OCI-LY1 (cell line): ENCODE measurements at regions not wholly inside any gene's neighbourhood (a gene's known extent, or its start where the extent isn't known, plus 50 kb on each side); places are given as distances from the start of the nearest gene placed in this dataset.

Experiments
- H2AFZ ChIP-seq: fragments of 200-600 bp; sonication (generic), shearing (Covaris generic); 2 replicates; pipeline ENCODE4 v1.6.0; 2014; ENCODE audit warnings: antibody characterized with exemption, mild to moderate bottlenecking, low read length
- H3F3A ChIP-seq: fragments of 200-600 bp; sonication (generic), shearing (Covaris generic); 2 replicates; pipeline ENCODE4 v1.6.0; 2014; ENCODE audit warnings: mild to moderate bottlenecking, antibody characterized with exemption, low read length, moderate library complexity; ENCODE audit not compliant: insufficient read depth
- H3K27ac ChIP-seq: fragments of 200-600 bp; sonication (generic); 2 replicates; pipeline ENCODE4 v1.5.1; 2014; ENCODE audit warnings: low read length, mixed run types, mild to moderate bottlenecking, low read depth; ENCODE audit not compliant: poor library complexity, severe bottlenecking
- H3K27me3 ChIP-seq: fragments of 200-600 bp; sonication (generic); 2 replicates; pipeline ENCODE4 v1.6.0; 2014; ENCODE audit warnings: antibody characterized with exemption, mild to moderate bottlenecking, low read length, moderate library complexity; ENCODE audit not compliant: insufficient read depth
- H3K36me3 ChIP-seq: fragments of 200-600 bp; sonication (generic); 2 replicates; pipeline ENCODE4 v1.6.1; 2014; ENCODE audit warnings: mild to moderate bottlenecking, antibody characterized with exemption, low read length, moderate library complexity, mixed read lengths; ENCODE audit not compliant: insufficient read depth
- H3K4me1 ChIP-seq: fragments of 200-600 bp; sonication (generic); 2 replicates; pipeline ENCODE4 v1.5.1; 2014; ENCODE audit warnings: mild to moderate bottlenecking, low read length, moderate library complexity; ENCODE audit not compliant: insufficient read depth, severe bottlenecking
- H3K4me2 ChIP-seq: fragments of 200-600 bp; sonication (generic), shearing (Covaris generic); 2 replicates; pipeline ENCODE4 v1.6.1; 2014; ENCODE audit warnings: low read length
- H3K4me3 ChIP-seq: fragments of 200-600 bp; sonication (generic); 2 replicates; pipeline ENCODE4 v1.5.1; 2014; ENCODE audit warnings: low read length, low read depth, mild to moderate bottlenecking, mixed read lengths; ENCODE audit not compliant: poor library complexity, severe bottlenecking
- H3K79me2 ChIP-seq: fragments of 200-600 bp; shearing (Covaris generic); 2 replicates; pipeline ENCODE4 v1.6.1; 2016; ENCODE audit warnings: mixed run types, low read length, mixed read lengths; ENCODE audit not compliant: insufficient read depth
- H3K9ac ChIP-seq: fragments of 200-600 bp; sonication (generic), shearing (Covaris generic); 2 replicates; pipeline ENCODE4 v1.6.1; 2014; ENCODE audit warnings: mild to moderate bottlenecking, low read length, mixed read lengths
- H3K9me2 ChIP-seq: fragments of 200-600 bp; sonication (generic), shearing (Covaris generic); 2 replicates; pipeline ENCODE4 v1.6.1; 2014; ENCODE audit warnings: low read depth, mild to moderate bottlenecking, low read length, mixed read lengths
- H3K9me3 ChIP-seq: fragments of 200-600 bp; shearing (Covaris generic); 2 replicates; pipeline ENCODE4 v1.6.1; 2014; ENCODE audit warnings: low read length, mixed read lengths
- H4K20me1 ChIP-seq: fragments of 200-600 bp; sonication (generic), shearing (Covaris generic); 2 replicates; pipeline ENCODE4 v1.6.0; 2016; ENCODE audit warnings: mild to moderate bottlenecking, low read length; ENCODE audit not compliant: insufficient read depth
- EZH2 ChIP-seq: fragments of 200-600 bp; sonication (generic), shearing (Covaris generic); IDR thresholded peaks from 2 replicates; pipeline ENCODE4 v1.8.0; 2017; ENCODE audit warnings: borderline replicate concordance, mixed run types, mild to moderate bottlenecking, antibody characterized with exemption, low read length, moderate library complexity, mixed read lengths
- TF ChIP-seq, protein P1 (sequence below): fragments of 200-600 bp; sonication (generic), shearing (Covaris generic); IDR thresholded peaks from 2 replicates; pipeline ENCODE4 v1.5.1; 2017; ENCODE audit warnings: mild to moderate bottlenecking, antibody characterized with exemption, low read length, moderate library complexity, mixed read lengths

DNA sequence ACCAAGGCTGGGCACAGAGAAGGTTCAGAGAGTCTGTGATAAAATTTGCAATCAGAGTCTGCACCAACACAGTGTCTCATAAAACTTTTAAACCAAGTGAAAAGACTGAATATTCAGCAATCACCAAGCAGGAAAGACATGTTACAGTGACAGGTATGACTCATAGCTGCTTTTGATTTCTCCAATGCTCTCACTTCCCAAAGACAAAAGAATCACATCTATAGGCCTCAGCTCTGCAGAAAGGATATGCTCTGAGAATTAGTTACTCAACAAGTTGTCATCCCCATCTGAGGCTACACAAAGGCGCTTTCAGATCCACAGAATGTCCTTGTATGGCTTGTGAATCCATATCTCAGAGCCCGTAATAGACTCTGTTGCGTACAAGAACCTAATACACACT, 92.5 kb downstream of the KCNF1 start:
- Histone ChIP-seq H4K20me1 (no peaks in the 10 kb centered on the region), H3F3A (no peaks in the 10 kb centered on the region), H3K4me3 (no peak overlapping the region), H3K36me3 (no peaks in the 10 kb centered on the region), H3K4me1 (no peaks in the 10 kb centered on the region), H3K27me3 (no peaks in the 10 kb centered on the region), H3K4me2 (no peak overlapping the region), H3K9me3 (no peaks in the 10 kb centered on the region), H3K9ac (no peak overlapping the region), H3K27ac (no peak overlapping the region), H3K79me2 (no peaks in the 10 kb centered on the region), H3K9me2 (no peaks in the 10 kb centered on the region), H2AFZ (no peak overlapping the region)
- no peak for TF ChIP-seq EZH2
- TF ChIP-seq, protein P1, sequence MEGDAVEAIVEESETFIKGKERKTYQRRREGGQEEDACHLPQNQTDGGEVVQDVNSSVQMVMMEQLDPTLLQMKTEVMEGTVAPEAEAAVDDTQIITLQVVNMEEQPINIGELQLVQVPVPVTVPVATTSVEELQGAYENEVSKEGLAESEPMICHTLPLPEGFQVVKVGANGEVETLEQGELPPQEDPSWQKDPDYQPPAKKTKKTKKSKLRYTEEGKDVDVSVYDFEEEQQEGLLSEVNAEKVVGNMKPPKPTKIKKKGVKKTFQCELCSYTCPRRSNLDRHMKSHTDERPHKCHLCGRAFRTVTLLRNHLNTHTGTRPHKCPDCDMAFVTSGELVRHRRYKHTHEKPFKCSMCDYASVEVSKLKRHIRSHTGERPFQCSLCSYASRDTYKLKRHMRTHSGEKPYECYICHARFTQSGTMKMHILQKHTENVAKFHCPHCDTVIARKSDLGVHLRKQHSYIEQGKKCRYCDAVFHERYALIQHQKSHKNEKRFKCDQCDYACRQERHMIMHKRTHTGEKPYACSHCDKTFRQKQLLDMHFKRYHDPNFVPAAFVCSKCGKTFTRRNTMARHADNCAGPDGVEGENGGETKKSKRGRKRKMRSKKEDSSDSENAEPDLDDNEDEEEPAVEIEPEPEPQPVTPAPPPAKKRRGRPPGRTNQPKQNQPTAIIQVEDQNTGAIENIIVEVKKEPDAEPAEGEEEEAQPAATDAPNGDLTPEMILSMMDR: no peak

DNA sequence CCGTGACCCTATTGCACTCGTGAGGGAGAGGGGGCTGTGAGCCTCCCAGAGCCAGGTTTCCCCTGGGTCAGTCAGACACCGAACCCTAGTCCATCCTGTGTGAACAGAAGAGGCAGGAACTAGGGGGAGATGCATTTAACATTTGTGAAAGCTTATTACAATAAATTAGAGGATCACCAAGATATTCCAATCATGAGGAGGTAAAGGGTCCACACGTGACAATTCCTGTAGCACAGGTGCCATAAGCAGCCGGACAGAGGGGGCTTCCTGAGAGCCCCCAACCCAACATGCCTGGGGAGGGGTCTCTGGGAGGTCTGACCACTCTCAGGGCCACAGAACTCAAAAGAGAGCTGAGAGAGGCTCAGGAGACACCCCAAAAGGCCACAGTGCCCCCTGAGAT, 93.3 kb downstream of the KCNF1 start:
- no peak overlapping the region for H3K27ac ChIP-seq
- no peaks in the 10 kb centered on the region for H3K9me3 ChIP-seq
- H3K9me2 ChIP-seq: no peaks in the 10 kb centered on the region
- no peak overlapping the region for H2AFZ ChIP-seq
- TF ChIP-seq, protein P1: no peak
- TF ChIP-seq EZH2: no peak
- no peak overlapping the region for H3K9ac ChIP-seq
- no peak overlapping the region for H3K4me2 ChIP-seq
- no peaks in the 10 kb centered on the region for H3K4me1 ChIP-seq
- H3K36me3 ChIP-seq: no peaks in the 10 kb centered on the region
- no peaks in the 10 kb centered on the region for H3K79me2 ChIP-seq
- H3K27me3 ChIP-seq: no peaks in the 10 kb centered on the region
- no peak overlapping the region for H3K4me3 ChIP-seq
- H4K20me1 ChIP-seq: no peaks in the 10 kb centered on the region
- H3F3A ChIP-seq: no peaks in the 10 kb centered on the region

DNA sequence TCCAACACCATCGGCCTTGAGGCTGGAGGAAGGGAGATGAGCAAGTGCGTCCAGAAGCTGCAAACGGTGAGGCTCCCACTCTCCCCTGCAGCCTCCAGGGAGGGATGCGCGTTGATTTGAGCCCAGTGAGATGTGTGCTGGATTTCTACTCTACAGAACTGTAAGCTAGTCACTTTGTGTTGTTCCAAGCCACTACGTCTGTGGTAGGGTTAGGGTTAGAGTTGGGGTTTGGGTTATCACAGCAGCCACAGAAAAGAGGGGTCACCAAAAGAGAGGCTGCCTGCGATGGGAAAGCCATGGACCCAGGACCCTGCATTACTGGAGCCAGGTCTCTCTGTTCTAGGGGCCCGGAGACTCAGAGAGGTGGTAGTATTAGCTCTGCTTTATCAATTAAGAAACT, 94.5 kb downstream of the KCNF1 start:
- Histone ChIP-seq H3K79me2 (no peaks in the 10 kb centered on the region), H3K27ac (no peak overlapping the region), H3K4me3 (no peak overlapping the region), H3K4me2 (no peak overlapping the region), H3K9me2 (no peaks in the 10 kb centered on the region), H4K20me1 (no peaks in the 10 kb centered on the region), H3K36me3 (no peaks in the 10 kb centered on the region; the same call in 1 of the 2 replicates), H3K9me3 (no peaks in the 10 kb centered on the region), H3F3A (no peaks in the 10 kb centered on the region), H3K4me1 (no peaks in the 10 kb centered on the region), H3K27me3 (no peaks in the 10 kb centered on the region; the same call in 1 of the 2 replicates), H2AFZ (no peak overlapping the region), H3K9ac (no peak overlapping the region)
- TF ChIP-seq, protein P1: no peak
- no peak for TF ChIP-seq EZH2
